IPS-18c (cell line): ENCODE measurements at regions not wholly inside any gene's neighbourhood (a gene's known extent, or its start where the extent isn't known, plus 50 kb on each side); places are given as distances from the start of the nearest gene placed in this dataset.
"Not testable (repeated sequence)": the region's sequence is repeated elsewhere in the genome, so short reads cannot be mapped to it uniquely, and the experiment has no call there.

Experiments
- H3K4me3 ChIP-seq: 2 replicates; pipeline ENCODE4 v1.7.0; 2013; ENCODE audit warnings: low read depth, mild to moderate bottlenecking, low read length, moderate library complexity; ENCODE audit not compliant: insufficient read depth
- H3K9me3 ChIP-seq: one replicate; pipeline ENCODE4 v1.6.1; 2013; ENCODE audit warnings: mild to moderate bottlenecking, low read length, moderate library complexity; ENCODE audit not compliant: control insufficient read depth, insufficient read depth

- no peak overlapping the region for H3K4me3 ChIP-seq
These were observed 802.4 kb downstream of the TRIML1 start for GRCh38 chr4:188941524-188942119.

GRCh38 chr4:188942606-188943005 lies 803.4 kb downstream of the TRIML1 start:
- Histone ChIP-seq H3K9me3 (no peaks in the 10 kb centered on the region), H3K4me3 (no peak overlapping the region)

More at GRCh38 chr4:188941524-188942119, 802.4 kb downstream of the TRIML1 start:
- no peaks in the 10 kb centered on the region for H3K9me3 ChIP-seq

GRCh38 chr4:188949596-188949995 lies 810.4 kb downstream of the TRIML1 start:
- Histone ChIP-seq H3K4me3 (no peak overlapping the region), H3K9me3 (no peaks in the 10 kb centered on the region)

- no peak overlapping the region for H3K4me3 ChIP-seq
These were observed 815.8 kb downstream of the TRIML1 start for GRCh38 chr4:188955066-188955465.

GRCh38 chr4:188956566-188956965 lies 817.3 kb downstream of the TRIML1 start:
- Histone ChIP-seq H3K4me3 (no peak overlapping the region), H3K9me3 (no peaks in the 10 kb centered on the region)

More at GRCh38 chr4:188955066-188955465, 815.8 kb downstream of the TRIML1 start:
- no peaks in the 10 kb centered on the region for H3K9me3 ChIP-seq

GRCh38 chr4:188958346-188958745 lies 819.1 kb downstream of the TRIML1 start:
- Histone ChIP-seq H3K4me3 (no peak overlapping the region), H3K9me3 (peaks cover 4% of the 10 kb centered on the region)

GRCh38 chr4:188959424-188959823 lies 820.2 kb downstream of the TRIML1 start:
- H3K9me3 ChIP-seq: peaks cover 4% of the 10 kb centered on the region
- H3K4me3 ChIP-seq: no peak overlapping the region

- H3K4me3 ChIP-seq: no peak overlapping the region
These were observed 821.3 kb downstream of the TRIML1 start for GRCh38 chr4:188960411-188961093.

GRCh38 chr4:188971125-188971524 lies 831.9 kb downstream of the TRIML1 start:
- no peak overlapping the region for H3K4me3 ChIP-seq
- peaks cover 2% of the 10 kb centered on the region for H3K9me3 ChIP-seq

More at GRCh38 chr4:188960411-188961093, 821.3 kb downstream of the TRIML1 start:
- H3K9me3 ChIP-seq: peaks cover 4% of the 10 kb centered on the region

GRCh38 chr4:188975271-188975670 lies 836.0 kb downstream of the TRIML1 start:
- H3K4me3 ChIP-seq: no peak overlapping the region
- H3K9me3 ChIP-seq: no peaks in the 10 kb centered on the region

- Histone ChIP-seq H3K9me3 (no peaks in the 10 kb centered on the region), H3K4me3 (no peak overlapping the region)
These were observed 837.4 kb downstream of the TRIML1 start for GRCh38 chr4:188976644-188977115.

GRCh38 chr4:188977232-188977631 lies 838.0 kb downstream of the TRIML1 start:
- H3K9me3 ChIP-seq, H3K4me3 ChIP-seq: not testable (repeated sequence)

GRCh38 chr4:188984518-188984917 lies 845.3 kb downstream of the TRIML1 start:
- Histone ChIP-seq H3K9me3 (no peaks in the 10 kb centered on the region), H3K4me3 (no peak overlapping the region; the same call in 1 of the 2 replicates)

- no peaks in the 10 kb centered on the region for H3K9me3 ChIP-seq
- H3K4me3 ChIP-seq: no peak overlapping the region
These were observed 847.0 kb downstream of the TRIML1 start for GRCh38 chr4:188986271-188986689.

GRCh38 chr4:188987011-188987410 lies 847.8 kb downstream of the TRIML1 start:
- no peak overlapping the region for H3K4me3 ChIP-seq

GRCh38 chr4:188988131-188988530 lies 848.9 kb downstream of the TRIML1 start:
- Histone ChIP-seq H3K4me3 (no peak overlapping the region), H3K9me3 (no peaks in the 10 kb centered on the region)

More at GRCh38 chr4:188987011-188987410, 847.8 kb downstream of the TRIML1 start:
- H3K9me3 ChIP-seq: no peaks in the 10 kb centered on the region

GRCh38 chr4:188989371-188989770 lies 850.1 kb downstream of the TRIML1 start:
- H3K4me3 ChIP-seq: no peak overlapping the region
- H3K9me3 ChIP-seq: no peaks in the 10 kb centered on the region

GRCh38 chr4:188992706-188993105 lies 853.5 kb downstream of the TRIML1 start:
- H3K4me3 ChIP-seq: no peak overlapping the region

More at GRCh38 chr4:188992706-188993105, 853.5 kb downstream of the TRIML1 start:
- H3K9me3 ChIP-seq: no peaks in the 10 kb centered on the region
